ENCODE measurements at regions not wholly inside any gene's neighbourhood (a gene's known extent, or its start where the extent isn't known, plus 50 kb on each side); places are given as distances from the start of the nearest gene placed in this dataset.

DNA sequence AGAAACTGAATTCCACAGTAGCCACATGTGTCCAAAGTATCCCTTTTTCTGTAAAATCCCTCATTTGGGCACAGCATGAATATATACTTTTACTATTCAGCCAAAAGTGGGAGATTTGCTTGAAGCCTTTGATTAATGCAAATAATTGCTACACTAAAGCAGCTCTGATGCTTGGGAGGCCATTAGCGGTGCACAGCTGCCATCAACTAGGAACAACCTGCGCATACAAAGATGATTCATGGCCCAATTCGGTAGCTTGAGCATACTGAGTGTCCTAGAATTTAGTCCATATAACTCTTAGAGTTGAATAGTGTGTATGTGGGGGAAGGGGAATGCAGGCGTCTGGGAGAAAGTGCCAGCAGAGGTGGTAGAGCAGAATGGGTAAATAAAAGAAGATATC lies 277.0 kb upstream of the RMST start:
- Histone ChIP-seq H3K9me3 (ENCODE audit: control insufficient read depth, insufficient read depth, low read depth, low read length) (no peaks in the 10 kb centered on the region), H3K36me3 (ENCODE audit: control insufficient read depth in 2 of 2, insufficient read depth in 1 of 2, low read length in 2 of 2) (no peaks in the 10 kb centered on the region), H3K4me1 (ENCODE audit: control insufficient read depth, insufficient read depth, low read length) (no peaks in the 10 kb centered on the region), H3K4me3 (ENCODE audit: low read depth, low read length) (no peak overlapping the region), H3K27ac (ENCODE audit: extremely low read depth, low read depth, low read length) (no peak overlapping the region)
- POLR2A ChIA-PET: no interaction called here
- CTCF ChIA-PET: interaction anchor here (0.7 kb wide), 1 partner anchor 829 kb away, joined by 3 read pairs; no protein-coding TSS in a partner anchor
- TF ChIP-seq ZBTB21 (tag by site-specific recombination; IDR thresholded peaks at IDR 0.05): no peak

DNA sequence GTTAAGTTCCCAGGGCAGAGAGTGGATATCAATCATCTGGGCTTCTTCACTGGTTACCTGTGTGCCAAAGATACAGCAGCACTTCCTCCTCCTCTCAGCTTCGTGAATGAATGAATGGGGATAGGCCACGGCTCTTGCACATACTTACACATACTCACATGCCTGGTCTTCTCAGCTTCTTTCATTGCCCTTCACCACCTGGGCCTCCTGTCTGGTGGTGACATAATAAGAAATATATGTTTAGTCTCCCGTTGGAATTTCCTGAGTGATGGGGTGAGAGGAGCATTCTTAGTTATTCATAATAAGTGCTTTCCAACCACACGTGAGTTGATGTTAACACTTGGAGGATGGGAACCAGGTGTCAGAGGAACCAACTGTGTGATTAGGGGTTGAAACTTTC lies 268.1 kb upstream of the RMST start:
- H3K4me1 ChIP-seq (ENCODE audit: control insufficient read depth, insufficient read depth, low read length): no peaks in the 10 kb centered on the region
- no peaks in the 10 kb centered on the region for H3K36me3 ChIP-seq (ENCODE audit: control insufficient read depth in 2 of 2, insufficient read depth in 1 of 2, low read length in 2 of 2)
- no peak overlapping the region for H3K27ac ChIP-seq (ENCODE audit: extremely low read depth, low read depth, low read length)
- TF ChIP-seq, protein P1, sequence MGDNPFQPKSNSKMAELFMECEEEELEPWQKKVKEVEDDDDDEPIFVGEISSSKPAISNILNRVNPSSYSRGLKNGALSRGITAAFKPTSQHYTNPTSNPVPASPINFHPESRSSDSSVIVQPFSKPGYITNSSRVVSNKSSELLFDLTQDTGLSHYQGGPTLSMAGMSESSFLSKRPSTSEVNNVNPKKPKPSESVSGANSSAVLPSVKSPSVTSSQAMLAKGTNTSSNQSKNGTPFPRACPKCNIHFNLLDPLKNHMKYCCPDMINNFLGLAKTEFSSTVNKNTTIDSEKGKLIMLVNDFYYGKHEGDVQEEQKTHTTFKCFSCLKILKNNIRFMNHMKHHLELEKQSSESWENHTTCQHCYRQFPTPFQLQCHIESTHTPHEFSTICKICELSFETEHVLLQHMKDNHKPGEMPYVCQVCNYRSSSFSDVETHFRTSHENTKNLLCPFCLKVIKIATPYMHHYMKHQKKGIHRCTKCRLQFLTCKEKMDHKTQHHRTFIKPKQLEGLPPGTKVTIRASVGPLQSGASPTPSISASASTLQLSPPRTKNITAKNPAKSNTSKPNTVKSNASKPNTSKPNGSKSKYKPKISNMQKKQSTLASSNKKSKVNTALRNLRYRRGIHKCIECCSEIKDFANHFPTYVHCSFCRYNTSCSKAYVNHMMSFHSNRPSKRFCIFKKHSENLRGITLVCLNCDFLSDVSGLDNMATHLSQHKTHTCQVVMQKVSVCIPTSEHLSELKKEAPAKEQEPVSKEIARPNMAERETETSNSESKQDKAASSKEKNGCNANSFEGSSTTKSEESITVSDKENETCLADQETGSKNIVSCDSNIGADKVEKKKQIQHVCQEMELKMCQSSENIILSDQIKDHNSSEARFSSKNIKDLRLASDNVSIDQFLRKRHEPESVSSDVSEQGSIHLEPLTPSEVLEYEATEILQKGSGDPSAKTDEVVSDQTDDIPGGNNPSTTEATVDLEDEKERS (tag by site-specific recombination; IDR thresholded peaks at IDR 0.05): no peak
- no peak for TF ChIP-seq ZNF2 (tag by site-specific recombination; IDR thresholded peaks at IDR 0.05)
- TF ChIP-seq ZNF391 (tag by site-specific recombination; IDR thresholded peaks at IDR 0.05; ENCODE audit: borderline replicate concordance, low read depth): no peak
- TF ChIP-seq ZBTB17 (tag by site-specific recombination; IDR thresholded peaks at IDR 0.05): no peak
- TF ChIP-seq SP3 (tag by site-specific recombination; IDR thresholded peaks at IDR 0.05): no peak
- TF ChIP-seq ZNF157 (tag by site-specific recombination; IDR thresholded peaks at IDR 0.05): no peak
- H3K4me3 ChIP-seq (ENCODE audit: low read depth, low read length): no peak overlapping the region
- ChIA-PET CTCF (interaction anchor here (0.6 kb wide), 1 partner anchor 29 kb away, joined by 5 read pairs; no protein-coding TSS in a partner anchor), POLR2A (no interaction called here)
- no peaks in the 10 kb centered on the region for H3K9me3 ChIP-seq (ENCODE audit: control insufficient read depth, insufficient read depth, low read depth, low read length)

DNA sequence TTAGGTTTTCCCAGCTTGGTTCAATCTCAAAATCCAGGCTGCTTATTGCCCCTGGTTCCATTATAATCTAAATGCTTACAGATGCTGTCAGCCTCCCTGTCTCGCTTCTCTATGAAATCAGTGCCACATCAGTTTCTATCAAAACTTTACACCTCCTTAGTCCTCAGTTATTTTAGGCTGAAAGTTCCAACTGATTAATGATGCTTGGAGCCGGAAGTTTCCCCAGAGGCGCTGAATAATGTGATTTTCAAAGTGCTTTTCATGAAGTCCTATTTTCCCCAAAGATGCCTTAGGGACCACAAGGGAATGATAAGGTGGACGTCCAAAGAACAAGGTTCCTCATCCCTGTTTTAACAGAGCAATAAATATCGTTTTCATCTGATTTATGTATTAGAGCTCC lies 262.4 kb upstream of the RMST start:
- ChIA-PET CTCF (no interaction called here), POLR2A (no interaction called here)
- TF ChIP-seq ZBTB20 (tag by site-specific recombination; IDR thresholded peaks at IDR 0.05) (no peak), GLI4 (tag by site-specific recombination; IDR thresholded peaks at IDR 0.05) (no peak), ZNF626 (tag by site-specific recombination; IDR thresholded peaks at IDR 0.05) (no peak), IKZF3 (tag by site-specific recombination; IDR thresholded peaks at IDR 0.05) (no peak), ZBTB1 (tag by site-specific recombination; IDR thresholded peaks at IDR 0.05) (no peak), ZNF248 (tag by site-specific recombination; IDR thresholded peaks at IDR 0.05) (no peak), ZNF600 (tag by site-specific recombination; IDR thresholded peaks at IDR 0.05) (no peak), ZNF501 (tag by site-specific recombination; IDR thresholded peaks at IDR 0.05) (no peak), OSR2 (tag by site-specific recombination; IDR thresholded peaks at IDR 0.05) (no peak), ZNF768 (tag by site-specific recombination; IDR thresholded peaks at IDR 0.05) (no peak)
- TF ChIP-seq, protein P2, sequence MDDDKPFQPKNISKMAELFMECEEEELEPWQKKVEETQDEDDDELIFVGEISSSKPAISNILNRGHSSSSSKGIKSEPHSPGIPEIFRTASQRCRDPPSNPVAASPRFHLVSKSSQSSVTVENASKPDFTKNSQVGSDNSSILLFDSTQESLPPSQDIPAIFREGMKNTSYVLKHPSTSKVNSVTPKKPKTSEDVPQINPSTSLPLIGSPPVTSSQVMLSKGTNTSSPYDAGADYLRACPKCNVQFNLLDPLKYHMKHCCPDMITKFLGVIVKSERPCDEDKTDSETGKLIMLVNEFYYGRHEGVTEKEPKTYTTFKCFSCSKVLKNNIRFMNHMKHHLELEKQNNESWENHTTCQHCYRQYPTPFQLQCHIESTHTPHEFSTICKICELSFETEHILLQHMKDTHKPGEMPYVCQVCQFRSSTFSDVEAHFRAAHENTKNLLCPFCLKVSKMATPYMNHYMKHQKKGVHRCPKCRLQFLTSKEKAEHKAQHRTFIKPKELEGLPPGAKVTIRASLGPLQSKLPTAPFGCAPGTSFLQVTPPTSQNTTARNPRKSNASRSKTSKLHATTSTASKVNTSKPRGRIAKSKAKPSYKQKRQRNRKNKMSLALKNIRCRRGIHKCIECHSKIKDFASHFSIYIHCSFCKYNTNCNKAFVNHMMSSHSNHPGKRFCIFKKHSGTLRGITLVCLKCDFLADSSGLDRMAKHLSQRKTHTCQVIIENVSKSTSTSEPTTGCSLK (tag by site-specific recombination; IDR thresholded peaks at IDR 0.05): no peak
- TF ChIP-seq, protein P3, sequence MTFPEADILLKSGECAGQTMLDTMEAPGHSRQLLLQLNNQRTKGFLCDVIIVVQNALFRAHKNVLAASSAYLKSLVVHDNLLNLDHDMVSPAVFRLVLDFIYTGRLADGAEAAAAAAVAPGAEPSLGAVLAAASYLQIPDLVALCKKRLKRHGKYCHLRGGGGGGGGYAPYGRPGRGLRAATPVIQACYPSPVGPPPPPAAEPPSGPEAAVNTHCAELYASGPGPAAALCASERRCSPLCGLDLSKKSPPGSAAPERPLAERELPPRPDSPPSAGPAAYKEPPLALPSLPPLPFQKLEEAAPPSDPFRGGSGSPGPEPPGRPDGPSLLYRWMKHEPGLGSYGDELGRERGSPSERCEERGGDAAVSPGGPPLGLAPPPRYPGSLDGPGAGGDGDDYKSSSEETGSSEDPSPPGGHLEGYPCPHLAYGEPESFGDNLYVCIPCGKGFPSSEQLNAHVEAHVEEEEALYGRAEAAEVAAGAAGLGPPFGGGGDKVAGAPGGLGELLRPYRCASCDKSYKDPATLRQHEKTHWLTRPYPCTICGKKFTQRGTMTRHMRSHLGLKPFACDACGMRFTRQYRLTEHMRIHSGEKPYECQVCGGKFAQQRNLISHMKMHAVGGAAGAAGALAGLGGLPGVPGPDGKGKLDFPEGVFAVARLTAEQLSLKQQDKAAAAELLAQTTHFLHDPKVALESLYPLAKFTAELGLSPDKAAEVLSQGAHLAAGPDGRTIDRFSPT (tag by site-specific recombination; IDR thresholded peaks at IDR 0.05): no peak
- TF ChIP-seq, protein P4, sequence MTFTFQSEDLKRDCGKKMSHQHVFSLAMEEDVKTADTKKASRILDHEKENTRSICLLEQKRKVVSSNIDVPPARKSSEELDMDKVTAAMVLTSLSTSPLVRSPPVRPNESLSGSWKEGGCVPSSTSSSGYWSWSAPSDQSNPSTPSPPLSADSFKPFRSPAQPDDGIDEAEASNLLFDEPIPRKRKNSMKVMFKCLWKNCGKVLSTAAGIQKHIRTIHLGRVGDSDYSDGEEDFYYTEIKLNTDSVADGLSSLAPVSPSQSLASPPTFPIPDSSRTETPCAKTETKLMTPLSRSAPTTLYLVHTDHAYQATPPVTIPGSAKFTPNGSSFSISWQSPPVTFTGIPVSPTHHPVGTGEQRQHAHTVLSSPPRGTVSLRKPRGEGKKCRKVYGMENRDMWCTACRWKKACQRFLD (tag by site-specific recombination; IDR thresholded peaks at IDR 0.05): no peak
- TF ChIP-seq, protein P5, sequence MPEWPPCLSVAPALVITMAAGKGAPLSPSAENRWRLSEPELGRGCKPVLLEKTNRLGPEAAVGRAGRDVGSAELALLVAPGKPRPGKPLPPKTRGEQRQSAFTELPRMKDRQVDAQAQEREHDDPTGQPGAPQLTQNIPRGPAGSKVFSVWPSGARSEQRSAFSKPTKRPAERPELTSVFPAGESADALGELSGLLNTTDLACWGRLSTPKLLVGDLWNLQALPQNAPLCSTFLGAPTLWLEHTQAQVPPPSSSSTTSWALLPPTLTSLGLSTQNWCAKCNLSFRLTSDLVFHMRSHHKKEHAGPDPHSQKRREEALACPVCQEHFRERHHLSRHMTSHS (tag by site-specific recombination; IDR thresholded peaks at IDR 0.05): no peak
- TF ChIP-seq, protein P6, sequence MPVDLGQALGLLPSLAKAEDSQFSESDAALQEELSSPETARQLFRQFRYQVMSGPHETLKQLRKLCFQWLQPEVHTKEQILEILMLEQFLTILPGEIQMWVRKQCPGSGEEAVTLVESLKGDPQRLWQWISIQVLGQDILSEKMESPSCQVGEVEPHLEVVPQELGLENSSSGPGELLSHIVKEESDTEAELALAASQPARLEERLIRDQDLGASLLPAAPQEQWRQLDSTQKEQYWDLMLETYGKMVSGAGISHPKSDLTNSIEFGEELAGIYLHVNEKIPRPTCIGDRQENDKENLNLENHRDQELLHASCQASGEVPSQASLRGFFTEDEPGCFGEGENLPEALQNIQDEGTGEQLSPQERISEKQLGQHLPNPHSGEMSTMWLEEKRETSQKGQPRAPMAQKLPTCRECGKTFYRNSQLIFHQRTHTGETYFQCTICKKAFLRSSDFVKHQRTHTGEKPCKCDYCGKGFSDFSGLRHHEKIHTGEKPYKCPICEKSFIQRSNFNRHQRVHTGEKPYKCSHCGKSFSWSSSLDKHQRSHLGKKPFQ (tag by site-specific recombination; IDR thresholded peaks at IDR 0.05): no peak

More for the DNA sequence above, 262.4 kb upstream of the RMST start:
- no peak overlapping the region for H3K4me3 ChIP-seq (ENCODE audit: low read depth, low read length)
- H3K9me3 ChIP-seq (ENCODE audit: control insufficient read depth, insufficient read depth, low read depth, low read length): no peaks in the 10 kb centered on the region
- no peaks in the 10 kb centered on the region for H3K4me1 ChIP-seq (ENCODE audit: control insufficient read depth, insufficient read depth, low read length)
- no peak overlapping the region for H3K27ac ChIP-seq (ENCODE audit: extremely low read depth, low read depth, low read length)
- H3K36me3 ChIP-seq (ENCODE audit: control insufficient read depth in 2 of 2, insufficient read depth in 1 of 2, low read length in 2 of 2): no peaks in the 10 kb centered on the region
